Endodermal cell (in vitro differentiated cells): ENCODE measurements at regions not wholly inside any gene's neighbourhood (a gene's known extent, or its start where the extent isn't known, plus 50 kb on each side); places are given as distances from the start of the nearest gene placed in this dataset.

Experiments used
- DNase-seq: peaks from one replicate; pipeline ENCODE4 v3.0.0-alpha.2; 2017
- H3K27ac ChIP-seq: 2 replicates; pipeline ENCODE4 v1.5.1; 2013; ENCODE audit warnings: mild to moderate bottlenecking, low read depth, low read length, moderate library complexity
- H3K27me3 ChIP-seq: 2 replicates; pipeline ENCODE4 v1.6.1; 2013; ENCODE audit warnings: mild to moderate bottlenecking, low read length, moderate library complexity; ENCODE audit not compliant: insufficient read depth, control insufficient read depth, poor library complexity, severe bottlenecking
- H3K36me3 ChIP-seq: 2 replicates; pipeline ENCODE4 v1.7.0; 2013; ENCODE audit warnings: mild to moderate bottlenecking, low read length, moderate library complexity; ENCODE audit not compliant: control insufficient read depth, insufficient read depth
- H3K4me1 ChIP-seq: one replicate; pipeline ENCODE4 v1.7.0; 2013; ENCODE audit warnings: low read length; ENCODE audit not compliant: control insufficient read depth, insufficient read depth
- H3K4me3 ChIP-seq: 2 replicates; pipeline ENCODE4 v1.5.1; 2013; ENCODE audit warnings: mild to moderate bottlenecking, low read length, moderate library complexity
- H3K9ac ChIP-seq: 2 replicates; pipeline ENCODE4 v1.6.1; 2013; ENCODE audit warnings: mild to moderate bottlenecking, low read length, moderate library complexity; ENCODE audit not compliant: poor library complexity, severe bottlenecking; ENCODE audit errors: extremely low read depth
- H3K9me3 ChIP-seq: 2 replicates; pipeline ENCODE4 v1.6.1; 2013; ENCODE audit warnings: mild to moderate bottlenecking, low read length, moderate library complexity; ENCODE audit not compliant: control insufficient read depth
- H3K27ac Mint-ChIP-seq: 2 replicates; pipeline ENCODE4 v1.8.0; 2020; ENCODE audit warnings: mixed read lengths
- H3K27me3 Mint-ChIP-seq: 2 replicates; pipeline ENCODE4 v1.8.0; 2021; ENCODE audit warnings: mild to moderate bottlenecking, mixed read lengths; ENCODE audit not compliant: insufficient read depth
- H3K36me3 Mint-ChIP-seq: 2 replicates; pipeline ENCODE4 v1.8.0; 2020; ENCODE audit warnings: low read depth, mixed read lengths
- H3K4me1 Mint-ChIP-seq: 2 replicates; pipeline ENCODE4 v1.8.0; 2020; ENCODE audit warnings: mixed read lengths
- H3K4me3 Mint-ChIP-seq: 2 replicates; pipeline ENCODE4 v1.8.0; 2020; ENCODE audit warnings: mild to moderate bottlenecking, moderate library complexity, mixed read lengths
- H3K9me3 Mint-ChIP-seq: 2 replicates; pipeline ENCODE4 v1.8.0; 2020; ENCODE audit warnings: mild to moderate bottlenecking, mixed read lengths
- WGBS, 2 experiments: methylation state at CpG; one replicate each; pipeline versions ENCODE4 v1.1.5 to v1.1.7; 2013; ENCODE audit warnings: missing lambda C conversion rate in 2 of 2, mixed read lengths in 1 of 2; ENCODE audit not compliant: insufficient coverage in 1 of 2, insufficient read length in 1 of 2; 5-methylcytosine and 5-hydroxymethylcytosine counted together
- TF ChIP-seq, protein P1 (sequence below): fragments of 200-600 bp; sonication (generic); conservative IDR thresholded peaks from 2 replicates; pipeline ENCODE4 v1.5.0; 2021; ENCODE audit warnings: antibody characterized with exemption, mild to moderate bottlenecking

DNA sequence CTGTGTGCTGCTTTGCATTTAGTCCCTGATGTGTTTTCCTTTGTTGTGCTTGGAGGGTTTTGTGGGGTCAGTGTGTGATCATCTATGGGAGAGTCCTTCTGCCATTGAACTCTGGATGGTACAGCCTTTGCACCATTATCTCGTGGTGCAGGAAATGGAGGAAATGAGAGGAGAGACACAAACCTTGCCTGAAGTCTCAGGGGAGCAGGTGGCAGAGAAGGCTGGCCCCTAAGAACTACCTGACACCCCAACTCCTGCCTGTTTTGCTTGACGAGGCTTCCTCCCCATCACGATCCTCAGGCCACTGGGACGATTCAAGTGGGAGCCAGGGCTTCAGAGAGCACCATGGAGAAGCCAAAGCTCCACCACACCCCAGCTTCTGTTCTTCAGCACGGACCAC is 1316.4 kb downstream of the TBC1D22A start:
- Histone ChIP-seq H3K9ac (no peak overlapping the region), H3K27ac (no peak overlapping the region), H3K9me3 (no peaks in the 10 kb centered on the region), H3K36me3 (no peaks in the 10 kb centered on the region), H3K4me1 (peaks cover 7% of the 10 kb centered on the region), H3K27me3 (no peaks in the 10 kb centered on the region), H3K4me3 (no peak overlapping the region)
- Mint-ChIP-seq H3K9me3 (peaks cover 2% of the 10 kb centered on the region), H3K27me3 (peaks cover 6% of the 10 kb centered on the region), H3K4me3 (no peak overlapping the region), H3K27ac (no peak overlapping the region), H3K4me1 (peaks cover 16% of the 10 kb centered on the region), H3K36me3 (no peaks in the 10 kb centered on the region)
- TF ChIP-seq, protein P1, sequence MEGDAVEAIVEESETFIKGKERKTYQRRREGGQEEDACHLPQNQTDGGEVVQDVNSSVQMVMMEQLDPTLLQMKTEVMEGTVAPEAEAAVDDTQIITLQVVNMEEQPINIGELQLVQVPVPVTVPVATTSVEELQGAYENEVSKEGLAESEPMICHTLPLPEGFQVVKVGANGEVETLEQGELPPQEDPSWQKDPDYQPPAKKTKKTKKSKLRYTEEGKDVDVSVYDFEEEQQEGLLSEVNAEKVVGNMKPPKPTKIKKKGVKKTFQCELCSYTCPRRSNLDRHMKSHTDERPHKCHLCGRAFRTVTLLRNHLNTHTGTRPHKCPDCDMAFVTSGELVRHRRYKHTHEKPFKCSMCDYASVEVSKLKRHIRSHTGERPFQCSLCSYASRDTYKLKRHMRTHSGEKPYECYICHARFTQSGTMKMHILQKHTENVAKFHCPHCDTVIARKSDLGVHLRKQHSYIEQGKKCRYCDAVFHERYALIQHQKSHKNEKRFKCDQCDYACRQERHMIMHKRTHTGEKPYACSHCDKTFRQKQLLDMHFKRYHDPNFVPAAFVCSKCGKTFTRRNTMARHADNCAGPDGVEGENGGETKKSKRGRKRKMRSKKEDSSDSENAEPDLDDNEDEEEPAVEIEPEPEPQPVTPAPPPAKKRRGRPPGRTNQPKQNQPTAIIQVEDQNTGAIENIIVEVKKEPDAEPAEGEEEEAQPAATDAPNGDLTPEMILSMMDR: no peak
- 93 to 100% methylated on average over 1 to 5 of the region's 5 CpGs for WGBS, 2 experiments
- DNase-seq: no peak

DNA sequence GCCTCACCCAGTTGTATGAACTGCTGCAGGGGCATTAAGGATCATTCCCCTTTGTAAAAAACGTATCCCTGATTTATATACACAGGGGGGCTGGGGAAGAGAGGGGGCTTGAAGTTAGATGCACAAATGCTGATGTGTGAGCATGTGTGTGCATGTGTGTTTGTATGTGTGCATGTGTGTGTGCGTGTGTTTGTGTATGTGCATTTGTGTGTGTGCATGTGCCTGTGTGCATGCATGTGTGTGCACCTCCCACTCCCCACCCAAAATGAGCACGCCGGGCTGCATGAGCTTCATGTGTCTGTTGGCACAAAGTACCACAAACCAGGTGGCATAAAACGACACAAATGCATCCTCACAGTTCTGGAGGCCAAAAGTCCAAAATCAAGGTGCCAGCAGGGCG is 1315.2 kb downstream of the TBC1D22A start:
- peaks cover 6% of the 10 kb centered on the region for H3K27me3 Mint-ChIP-seq
- peaks cover 18% of the 10 kb centered on the region for H3K4me1 Mint-ChIP-seq
- no peak for DNase-seq

DNA sequence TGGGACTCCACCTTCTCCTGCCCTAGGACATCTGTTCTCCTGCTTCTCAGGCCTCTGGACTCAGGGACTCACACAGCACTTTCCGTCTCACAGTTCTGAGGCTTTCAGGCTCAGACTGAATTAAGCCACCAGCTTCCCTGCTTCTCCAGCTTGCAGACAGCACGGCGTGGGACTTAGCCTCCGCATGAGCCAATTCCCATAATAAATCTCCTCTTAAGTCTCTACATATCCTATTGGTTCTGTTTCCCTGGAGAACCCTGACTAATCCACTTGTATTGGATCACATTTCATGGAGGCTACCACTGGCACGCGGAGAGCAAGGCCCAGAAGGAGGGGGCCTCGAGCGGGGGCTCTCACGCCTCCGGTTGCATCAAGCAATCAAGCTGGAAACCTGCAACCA is 1313.6 kb downstream of the TBC1D22A start:
- no peaks in the 10 kb centered on the region for H3K36me3 Mint-ChIP-seq

More for the DNA sequence above, 1315.2 kb downstream of the TBC1D22A start:
- H3K4me3 Mint-ChIP-seq: no peak overlapping the region
- Histone ChIP-seq H3K27me3 (no peaks in the 10 kb centered on the region), H3K27ac (no peak overlapping the region), H3K4me1 (peaks cover 7% of the 10 kb centered on the region), H3K9ac (no peak overlapping the region), H3K9me3 (no peaks in the 10 kb centered on the region), H3K36me3 (no peaks in the 10 kb centered on the region), H3K4me3 (no peak overlapping the region)
- H3K36me3 Mint-ChIP-seq: no peaks in the 10 kb centered on the region
- TF ChIP-seq, protein P1: no peak
- no peak overlapping the region for H3K27ac Mint-ChIP-seq
- 88 to 100% methylated on average over 1 to 6 of the region's 6 CpGs for WGBS, 2 experiments
- H3K9me3 Mint-ChIP-seq: peaks cover 2% of the 10 kb centered on the region

More for the DNA sequence above, 1313.6 kb downstream of the TBC1D22A start:
- WGBS, 2 experiments: 89 to 98% methylated on average over 6 to 10 of the region's 10 CpGs
- peaks cover 6% of the 10 kb centered on the region for H3K27me3 Mint-ChIP-seq
- H3K9me3 ChIP-seq: no peaks in the 10 kb centered on the region
- H3K27ac ChIP-seq: no peak overlapping the region
- H3K4me3 ChIP-seq: no peak overlapping the region
- H3K27me3 ChIP-seq: no peaks in the 10 kb centered on the region
- TF ChIP-seq, protein P1: no peak
- H3K4me1 ChIP-seq: peaks cover 7% of the 10 kb centered on the region
- no peaks in the 10 kb centered on the region for H3K36me3 ChIP-seq
- DNase-seq: no peak
- H3K9ac ChIP-seq: no peak overlapping the region
- peaks cover 2% of the 10 kb centered on the region for H3K9me3 Mint-ChIP-seq
- peaks cover 20% of the 10 kb centered on the region for H3K4me1 Mint-ChIP-seq
- H3K27ac Mint-ChIP-seq: no peak overlapping the region
- H3K4me3 Mint-ChIP-seq: no peak overlapping the region
